Calu3 (cell line): ENCODE measurements at regions not wholly inside any gene's neighbourhood (a gene's known extent, or its start where the extent isn't known, plus 50 kb on each side); places are given as distances from the start of the nearest gene placed in this dataset.

Experiments used
- BruUV-seq: library from RNA; stranded (reverse); fragments of 400-500 nt; replicated peaks from 2 replicates; lab custom pipeline; 2021; lab: Mats Ljungman, UMichigan
- CTCF ChIA-PET: fragments of 300-600 bp; sonication (Branson Sonifier 250); formaldehyde crosslinking; loops from one replicate; lab custom pipeline; 2022; ENCODE audit warnings: antibody characterized with exemption; lab: Charles Lee
- DNase-seq: peaks from one replicate; pipeline ENCODE4 v3.0.0; 2022
- H3K27ac Mint-ChIP-seq: one replicate; pipeline ENCODE4 v1.8.0; 2022; ENCODE audit warnings: mixed read lengths; ENCODE audit not compliant: unreplicated experiment
- H3K27me3 Mint-ChIP-seq: one replicate; pipeline ENCODE4 v1.8.0; 2022; ENCODE audit warnings: mixed read lengths; ENCODE audit not compliant: unreplicated experiment
- H3K36me3 Mint-ChIP-seq: one replicate; pipeline ENCODE4 v1.8.0; 2022; ENCODE audit warnings: mild to moderate bottlenecking, moderate library complexity, mixed read lengths; ENCODE audit not compliant: insufficient read depth, unreplicated experiment
- H3K4me1 Mint-ChIP-seq: one replicate; pipeline ENCODE4 v1.8.0; 2022; ENCODE audit warnings: mild to moderate bottlenecking, low read depth, mixed read lengths; ENCODE audit not compliant: unreplicated experiment
- H3K4me3 Mint-ChIP-seq: one replicate; pipeline ENCODE4 v1.8.0; 2022; ENCODE audit warnings: mild to moderate bottlenecking, low read depth, moderate library complexity, mixed read lengths; ENCODE audit not compliant: unreplicated experiment
- H3K9me3 Mint-ChIP-seq: one replicate; pipeline ENCODE4 v1.8.0; 2022; ENCODE audit warnings: low read depth, mixed read lengths; ENCODE audit not compliant: unreplicated experiment
- CTCF ChIP-seq: fragments of 200-600 bp; IDR thresholded peaks from one replicate; pipeline ENCODE4 v1.8.0; 2022; ENCODE audit warnings: antibody characterized with exemption; ENCODE audit not compliant: unreplicated experiment
- intact Hi-C: fragments of 100-400 bp; cut with micrococcal nuclease; formaldehyde crosslinking; loops from one replicate; pipeline ENCODE4 v1.10.0; 2022; ENCODE audit not compliant: unreplicated experiment

- no peak for DNase-seq
- Mint-ChIP-seq H3K4me1 (peaks cover under 1% of the 10 kb centered on the region), H3K27me3 (peaks cover 13% of the 10 kb centered on the region), H3K9me3 (no peaks in the 10 kb centered on the region), H3K36me3 (no peaks in the 10 kb centered on the region), H3K4me3 (no peak overlapping the region), H3K27ac (no peak overlapping the region)
- intact Hi-C loops: no loop called here
- no TSS peak for BruUV-seq
- no peak for TF ChIP-seq CTCF
- CTCF ChIA-PET: interaction anchor here (0.6 kb wide), 1 partner anchor 481 kb away, joined by 3 read pairs; no protein-coding TSS in a partner anchor
Observed at GRCh38 chr20:4449957-4450715, 201.0 kb upstream of the ADRA1D start.

- Mint-ChIP-seq H3K4me1 (no peaks in the 10 kb centered on the region), H3K36me3 (no peaks in the 10 kb centered on the region), H3K4me3 (no peak overlapping the region), H3K27me3 (peaks cover 28% of the 10 kb centered on the region), H3K9me3 (no peaks in the 10 kb centered on the region), H3K27ac (no peak overlapping the region)
- no peak for DNase-seq
- intact Hi-C loops: no loop called here
- no TSS peak for BruUV-seq
- CTCF ChIA-PET: no interaction called here
- no peak for TF ChIP-seq CTCF
Observed at GRCh38 chr20:4445784-4446183, 196.7 kb upstream of the ADRA1D start.

- TF ChIP-seq CTCF: no peak
- intact Hi-C loops: no loop called here
- DNase-seq: no peak
- no peaks in the 10 kb centered on the region for H3K9me3 Mint-ChIP-seq
- no peak overlapping the region for H3K4me3 Mint-ChIP-seq
- H3K27me3 Mint-ChIP-seq: peaks cover 28% of the 10 kb centered on the region
- no TSS peak for BruUV-seq
- H3K27ac Mint-ChIP-seq: no peak overlapping the region
- CTCF ChIA-PET: no interaction called here
- no peaks in the 10 kb centered on the region for H3K4me1 Mint-ChIP-seq
- no peaks in the 10 kb centered on the region for H3K36me3 Mint-ChIP-seq
Observed at GRCh38 chr20:4445331-4445730, 196.2 kb upstream of the ADRA1D start.

GRCh38 chr20:4444404-4444803 lies 195.3 kb upstream of the ADRA1D start:
- BruUV-seq: no TSS peak
- no peak for TF ChIP-seq CTCF
- H3K27me3 Mint-ChIP-seq: peaks cover 28% of the 10 kb centered on the region
- no peaks in the 10 kb centered on the region for H3K4me1 Mint-ChIP-seq
- no peak overlapping the region for H3K4me3 Mint-ChIP-seq
- DNase-seq: no peak
- no peak overlapping the region for H3K27ac Mint-ChIP-seq
- no peaks in the 10 kb centered on the region for H3K9me3 Mint-ChIP-seq
- intact Hi-C loops: no loop called here
- CTCF ChIA-PET: no interaction called here
- H3K36me3 Mint-ChIP-seq: no peaks in the 10 kb centered on the region
